Fibroblast of lung (primary cell): ENCODE measurements at regions not wholly inside any gene's neighbourhood (a gene's known extent, or its start where the extent isn't known, plus 50 kb on each side); places are given as distances from the start of the nearest gene placed in this dataset.

ENCODE experiments used
- CTCF ChIP-seq, 2 donors: IDR thresholded peaks in 1 of 2; conservative IDR thresholded peaks in 1 of 2; 1 replicate in 1 of 2; 2 replicates in 1 of 2; pipeline ENCODE4 v1.5.1; 2011 to 2012; ENCODE audit warnings: low read length in 2 of 2, control low read depth in 1 of 2, inconsistent platforms in 1 of 2, low read depth in 1 of 2, mild to moderate bottlenecking in 1 of 2
- EZH2 ChIP-seq: IDR thresholded peaks from 2 replicates; pipeline ENCODE4 v1.5.1; 2012; ENCODE audit warnings: low read length, control low read depth, mild to moderate bottlenecking; ENCODE audit errors: missing control alignments

DNA sequence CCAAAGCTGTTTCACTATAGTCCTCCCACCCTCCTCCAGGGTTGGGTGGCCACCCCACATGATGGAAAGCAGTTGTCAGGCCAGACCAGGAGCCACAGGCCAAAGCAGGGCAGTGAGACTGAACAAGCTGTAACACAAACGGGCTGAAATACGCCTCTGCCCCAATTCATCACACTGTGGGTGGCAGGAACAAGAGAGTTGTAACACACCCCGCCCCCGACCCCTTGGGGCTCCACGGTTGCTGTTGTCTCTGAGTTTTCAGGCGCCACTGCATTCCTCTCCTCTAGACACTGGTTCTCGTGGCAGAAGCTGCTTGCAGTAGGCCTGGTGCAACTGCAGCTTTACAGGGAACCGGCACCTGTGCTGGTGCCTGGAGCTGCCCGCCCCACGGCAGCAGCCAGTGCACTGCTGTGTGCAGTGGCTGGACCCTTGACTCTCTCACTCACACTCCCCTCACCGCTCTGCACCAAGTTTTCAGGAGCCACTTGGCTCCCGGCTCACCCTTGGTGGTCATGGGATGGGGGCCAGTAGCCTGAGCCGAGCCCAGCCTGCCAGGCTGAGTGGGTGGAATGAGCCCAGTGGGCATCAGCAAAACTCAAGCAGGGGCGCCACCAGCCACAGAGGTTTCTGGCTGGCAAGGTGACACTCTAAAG lies 1314.5 kb upstream of the MIR17HG start:
- TF ChIP-seq CTCF (conservative IDR thresholded peaks at IDR 0.05 in 1 of 2, IDR thresholded peaks at IDR 0.05 in 1 of 2; ENCODE audit: low read depth in 1 of 2, low read length in 2 of 2) = no peak
- no peak for TF ChIP-seq EZH2
